ENCODE measurements at regions not wholly inside any gene's neighbourhood (a gene's known extent, or its start where the extent isn't known, plus 50 kb on each side); places are given as distances from the start of the nearest gene placed in this dataset.

DNA sequence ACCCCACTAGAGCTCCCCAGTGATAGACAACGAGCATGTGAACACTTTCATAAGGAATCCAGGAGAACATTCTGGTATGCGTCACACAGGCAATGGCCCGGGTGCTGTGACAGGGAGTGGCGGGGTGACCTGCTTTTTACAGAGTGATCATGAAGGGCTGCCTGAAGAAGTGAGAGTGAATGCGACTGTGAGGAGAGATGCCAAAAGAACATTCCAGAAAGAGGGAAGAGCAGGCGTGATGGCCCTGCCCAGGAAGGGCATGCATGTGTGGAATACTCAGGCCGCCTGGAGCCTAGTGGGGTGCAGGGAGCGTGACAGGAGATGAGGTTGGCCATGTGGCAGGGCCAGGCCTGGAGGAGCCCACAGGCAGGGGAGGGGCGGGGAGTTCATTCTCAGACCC lies 53.8 kb downstream of the FZD10 start:
- no peak for DNase-seq (ENCODE audit: low spot score)

DNA sequence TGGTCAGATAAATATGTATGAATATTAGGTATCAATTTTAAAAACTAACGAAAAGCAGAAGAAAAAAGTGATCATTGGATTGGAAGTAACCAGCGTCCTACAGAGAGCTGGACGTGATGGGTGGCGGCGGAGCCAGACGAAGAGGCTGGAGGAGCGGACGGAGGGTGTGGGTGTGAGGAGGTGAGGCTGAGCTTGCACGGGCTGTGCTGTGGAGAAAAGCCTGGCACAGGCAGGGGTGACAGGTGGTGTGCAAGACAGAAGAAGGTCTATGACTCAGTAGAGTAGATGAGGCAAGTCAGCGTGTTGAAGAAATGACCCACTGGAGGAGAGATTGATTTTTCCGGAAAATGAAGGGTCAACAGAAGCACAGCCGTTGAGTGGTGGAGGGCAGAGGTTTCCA lies 56.4 kb downstream of the FZD10 start:
- DNase-seq (ENCODE audit: low spot score), result no peak

DNA sequence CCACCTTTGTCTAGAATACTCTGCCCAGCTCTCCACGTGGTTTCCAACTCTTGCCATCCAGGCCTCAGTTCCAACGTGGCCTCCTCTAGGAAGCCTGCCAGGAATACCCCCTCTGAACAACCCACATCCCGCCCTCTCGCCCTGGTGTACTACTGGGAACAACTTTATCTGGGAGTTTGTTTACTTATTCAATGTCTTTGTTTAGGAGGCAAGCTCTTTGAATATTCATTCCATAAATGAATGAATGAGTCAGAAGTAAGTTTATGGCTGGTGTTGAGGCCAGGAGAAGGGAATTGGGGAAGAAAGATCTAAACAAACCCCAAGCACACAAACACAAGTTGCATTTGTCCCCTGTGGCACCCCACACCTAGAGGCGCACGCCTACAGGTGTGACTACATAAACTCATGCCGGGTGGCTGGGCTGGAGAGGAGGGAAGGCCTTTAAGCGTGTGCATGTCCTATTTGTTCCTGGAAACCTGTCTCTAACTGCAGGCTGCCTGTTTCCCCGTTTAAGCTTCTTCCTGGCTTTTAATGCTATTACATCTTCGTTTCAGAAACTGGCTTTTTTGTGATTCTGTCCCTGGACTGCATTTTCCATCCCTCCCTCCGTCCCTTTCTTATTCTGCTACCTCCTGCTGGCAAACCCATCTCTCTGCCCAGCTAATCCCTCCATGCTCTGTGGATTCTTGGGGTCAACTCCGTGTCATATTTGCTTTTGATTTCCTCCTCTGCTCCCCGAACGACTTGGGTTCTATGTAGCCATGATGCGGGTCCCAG lies 57.9 kb downstream of the FZD10 start:
- DNase-seq (ENCODE audit: low spot score), result no peak

DNA sequence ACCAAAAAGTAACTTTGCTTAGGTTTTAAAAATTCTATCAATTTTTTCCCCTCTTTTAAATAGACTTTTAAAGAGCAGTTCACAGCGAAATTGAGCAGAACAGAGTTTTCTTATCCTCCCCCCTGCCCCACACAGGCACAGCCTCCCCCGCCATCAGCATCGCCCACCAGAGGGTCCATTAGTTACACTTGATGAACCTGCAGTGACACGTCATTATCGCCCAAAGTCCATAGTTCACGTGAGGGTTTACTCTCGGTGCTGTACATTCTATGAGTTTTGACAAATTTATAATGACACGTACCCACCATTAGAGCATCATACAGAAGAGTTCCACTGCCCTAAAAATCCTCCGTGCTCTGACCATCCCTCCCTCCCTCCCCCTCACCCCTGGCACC lies 58.4 kb downstream of the FZD10 start:
- DNase-seq (ENCODE audit: low spot score), result no peak

DNA sequence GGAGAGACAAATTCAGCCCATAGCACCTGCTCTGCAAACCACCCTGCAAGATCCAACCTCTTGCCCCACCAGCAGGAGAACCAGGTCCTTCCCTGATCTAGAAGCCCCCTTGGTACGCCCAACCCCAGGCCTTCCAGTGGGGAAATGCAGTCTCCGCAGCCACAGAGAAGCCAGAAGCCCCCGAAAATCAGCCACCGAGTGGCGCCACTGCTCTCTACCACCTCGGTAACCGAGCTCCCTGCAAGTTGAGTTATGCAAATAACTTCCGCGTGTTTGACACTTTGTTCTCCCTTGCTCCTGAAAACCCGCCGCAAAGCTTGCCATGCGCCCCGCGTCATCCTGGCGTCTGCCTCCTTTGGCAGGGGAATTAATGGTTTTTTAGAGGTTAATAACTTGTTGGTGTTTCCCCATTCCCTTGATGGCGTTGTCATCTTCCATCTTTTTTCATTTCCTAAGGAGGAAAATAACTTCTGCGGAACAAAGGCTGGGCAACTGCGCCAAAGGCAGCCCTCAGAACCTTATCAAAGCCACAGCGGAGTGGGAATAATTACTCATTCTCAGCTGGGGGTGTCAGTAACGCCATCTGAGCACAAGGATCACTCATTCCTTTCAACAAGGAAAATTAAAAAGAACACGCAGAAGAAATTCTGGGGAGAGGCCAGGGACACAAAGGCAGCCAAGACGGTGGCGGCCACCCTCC lies 60.4 kb downstream of the FZD10 start:
- no peak for DNase-seq (ENCODE audit: low spot score)

DNA sequence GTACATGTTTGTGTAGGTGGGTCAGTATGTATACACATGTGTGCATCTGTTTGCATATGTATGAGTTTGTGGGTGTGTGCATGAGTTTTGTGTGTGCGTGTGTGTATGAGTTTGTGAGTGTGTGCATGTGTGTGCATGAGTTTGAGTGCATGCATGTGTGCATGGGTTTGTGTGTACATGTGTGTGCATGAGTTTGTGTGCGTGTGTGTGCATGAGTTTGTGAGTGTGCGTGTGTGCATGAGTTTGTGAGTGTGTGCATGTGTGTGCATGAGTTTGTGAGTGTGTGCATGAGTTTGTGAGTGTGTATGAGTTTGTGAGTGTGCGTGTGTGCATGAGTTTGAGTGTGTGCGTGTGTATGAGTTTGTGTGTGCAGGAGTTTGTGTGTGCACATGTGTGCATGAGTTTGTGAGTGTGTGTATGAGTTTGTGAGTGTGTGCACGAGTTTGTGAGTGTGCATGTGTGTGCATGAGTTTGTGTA lies 61.5 kb downstream of the FZD10 start:
- DNase-seq (ENCODE audit: low spot score), result no peak

- DNase-seq (ENCODE audit: low spot score), result no peak
These were observed 62.3 kb downstream of the FZD10 start for GRCh38 chr12:130224613-130225012.

DNA sequence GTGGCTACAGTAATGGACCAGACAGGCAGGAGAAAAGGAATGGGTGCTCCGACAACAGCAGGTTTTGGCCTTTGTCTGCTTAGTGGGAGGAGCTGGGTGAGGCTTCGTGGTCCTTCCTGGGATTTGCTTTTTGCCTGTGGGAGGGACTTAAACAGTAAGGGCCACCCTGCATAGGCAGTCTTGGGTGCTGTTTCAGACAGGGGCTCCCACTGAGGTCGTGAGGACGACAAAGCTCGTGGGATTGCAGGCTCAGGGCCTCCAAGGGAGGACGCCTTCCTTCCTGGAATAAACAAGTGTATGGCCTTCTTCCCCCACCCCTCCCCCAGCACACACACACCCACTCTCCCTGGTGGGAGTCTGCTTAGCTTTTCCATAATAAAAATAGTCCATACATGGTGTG lies 63.1 kb downstream of the FZD10 start:
- DNase-seq (ENCODE audit: low spot score), result no peak

DNA sequence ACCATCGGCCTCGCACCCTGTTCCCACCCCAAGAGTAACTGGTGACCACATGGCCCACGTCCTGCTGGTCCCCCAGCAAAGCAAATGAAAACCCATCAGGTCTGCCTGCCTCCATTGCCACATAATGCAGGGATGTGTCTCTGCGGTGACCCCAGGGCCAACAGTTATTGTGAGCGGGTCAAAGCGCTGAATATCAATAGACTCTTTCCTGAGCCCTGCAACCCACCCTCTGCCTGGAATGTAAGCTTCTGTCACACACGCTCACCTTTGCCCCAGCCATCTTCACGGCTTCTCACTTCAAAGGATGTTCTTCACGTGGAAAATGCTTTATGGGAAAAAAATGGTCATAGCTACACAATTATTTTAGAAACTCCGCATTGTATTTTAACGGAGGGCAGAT lies 63.9 kb downstream of the FZD10 start:
- DNase-seq (ENCODE audit: low spot score), result no peak

DNA sequence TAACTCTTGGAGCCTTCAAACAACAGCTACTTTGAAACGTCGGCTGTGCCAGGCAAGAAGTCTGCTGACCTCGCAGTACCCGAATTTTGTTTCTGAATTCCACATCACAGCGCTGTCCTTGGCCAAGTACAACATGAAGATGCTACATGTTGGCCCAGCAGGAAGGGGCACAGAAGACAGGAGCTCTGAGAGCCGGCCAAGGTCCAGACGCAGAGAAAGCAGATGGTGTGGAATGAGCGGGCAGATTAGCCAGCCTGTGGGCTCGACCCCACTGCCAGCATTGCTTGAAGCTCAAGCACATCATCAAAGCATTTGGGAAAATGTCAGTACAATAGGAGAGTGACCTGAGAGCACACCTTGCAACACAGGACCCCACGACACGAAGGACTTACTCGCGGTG lies 64.5 kb downstream of the FZD10 start:
- DNase-seq (ENCODE audit: low spot score), result no peak

GRCh38 chr12:130227641-130228040 lies 65.4 kb downstream of the FZD10 start:
- DNase-seq (ENCODE audit: low spot score), result no peak

GRCh38 chr12:130236446-130236845 lies 74.2 kb downstream of the FZD10 start:
- no peak for DNase-seq (ENCODE audit: low spot score)

GRCh38 chr12:130240831-130241590 lies 78.7 kb downstream of the FZD10 start:
- no peak for DNase-seq (ENCODE audit: low spot score)

- no peak for DNase-seq (ENCODE audit: low spot score)
These were observed 80.2 kb downstream of the FZD10 start for GRCh38 chr12:130242506-130242905.

- DNase-seq (ENCODE audit: low spot score), result no peak
These were observed 83.0 kb downstream of the FZD10 start for GRCh38 chr12:130245251-130245650.

- no peak for DNase-seq (ENCODE audit: low spot score)
These were observed 84.3 kb downstream of the FZD10 start for GRCh38 chr12:130246560-130246959.

DNA sequence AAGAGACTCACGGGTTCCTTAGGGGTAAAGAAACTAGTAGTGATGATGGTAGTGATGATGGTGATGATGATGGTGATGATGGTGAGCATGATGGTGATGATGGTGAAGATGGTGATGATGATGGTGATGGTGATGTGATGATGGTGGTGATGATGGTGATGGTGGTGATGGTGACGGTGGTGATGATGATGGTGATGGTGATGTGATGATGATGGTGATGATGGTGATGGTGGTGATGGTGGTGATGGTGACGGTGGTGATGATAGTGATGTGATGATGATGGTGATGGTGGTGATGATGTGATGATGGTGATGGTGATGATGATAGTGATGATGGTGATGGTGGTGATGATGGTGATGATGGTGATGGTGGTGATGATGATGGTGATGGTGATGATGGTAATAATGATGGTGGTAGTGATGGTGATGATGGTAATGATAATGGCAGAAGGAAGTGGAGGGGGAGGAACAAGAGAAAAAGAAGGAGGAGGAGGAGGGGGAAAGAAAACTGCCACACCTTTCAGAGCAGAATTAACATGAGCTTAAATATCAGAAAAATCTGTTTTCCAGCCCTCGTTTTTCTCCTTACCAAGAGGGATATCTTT lies 85.5 kb downstream of the FZD10 start:
- no peak for DNase-seq (ENCODE audit: low spot score)

DNA sequence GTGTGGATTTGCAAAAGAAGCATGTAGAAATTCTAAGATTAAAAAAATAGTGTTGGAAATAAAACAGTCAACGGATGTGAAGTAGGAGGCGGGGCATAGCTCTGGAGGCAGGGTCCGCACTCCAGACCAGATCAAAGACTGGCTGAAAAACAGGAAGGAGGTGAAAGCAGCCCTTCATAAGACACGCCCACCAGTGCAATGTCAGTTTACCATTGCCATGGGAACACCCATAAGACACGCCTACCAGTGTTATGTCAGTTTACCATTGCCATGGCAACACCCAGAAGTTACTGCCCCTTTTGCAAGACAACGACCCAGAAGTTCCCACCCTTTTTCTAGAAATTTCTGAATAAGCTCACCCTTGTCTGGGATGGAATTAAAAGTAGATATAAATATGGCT lies 87.1 kb downstream of the FZD10 start:
- no peak for DNase-seq (ENCODE audit: low spot score)

GRCh38 chr12:130251236-130251780 lies 86.4 kb upstream of the PIWIL1 start:
- no peak for DNase-seq (ENCODE audit: low spot score)

GRCh38 chr12:130253866-130254265 lies 83.8 kb upstream of the PIWIL1 start:
- DNase-seq (ENCODE audit: low spot score), result no peak

GRCh38 chr12:130254461-130255276 lies 83.0 kb upstream of the PIWIL1 start:
- DNase-seq (ENCODE audit: low spot score), result no peak

Data from kidney capillary endothelial cell (primary cell).